A673 (cell line): ENCODE measurements at regions not wholly inside any gene's neighbourhood (a gene's known extent, or its start where the extent isn't known, plus 50 kb on each side); places are given as distances from the start of the nearest gene placed in this dataset.

Experiments
- BruUV-seq: library from RNA; stranded (reverse); fragments of 400-500 nt; replicated peaks from 2 replicates; lab custom pipeline; 2021; lab: Mats Ljungman, UMichigan
- CTCF ChIA-PET: fragments of 300-600 bp; sonication (Branson Sonifier 250); formaldehyde crosslinking; loops from one replicate; lab custom pipeline; 2022; ENCODE audit warnings: antibody characterized with exemption; lab: Charles Lee
- POLR2A ChIA-PET: fragments of 300-600 bp; sonication (Branson Sonifier 250); formaldehyde crosslinking; loops from one replicate; lab custom pipeline; 2022; ENCODE audit warnings: antibody characterized with exemption; ENCODE audit not compliant: low non-redundant PET; lab: Charles Lee
- DNase-seq: peaks from one replicate; pipeline ENCODE4 v3.0.0-alpha.2; 2015; ENCODE audit warnings: low spot score
- H3K27ac ChIP-seq: fragments of 200-600 bp; sonication (generic); 2 replicates; pipeline ENCODE4 v1.5.1; 2016; ENCODE audit warnings: mixed run types, low read depth, mild to moderate bottlenecking, mixed read lengths, antibody characterized with exemption, low read length; ENCODE audit not compliant: poor library complexity, severe bottlenecking
- H3K27me3 ChIP-seq: fragments of 200-600 bp; sonication (generic); replicated peaks from 2 replicates; pipeline ENCODE4 v1.6.1; 2017; ENCODE audit warnings: mixed run types, low read depth, mild to moderate bottlenecking, mixed read lengths, antibody characterized with exemption, low read length; ENCODE audit not compliant: insufficient read depth, poor library complexity
- H3K36me3 ChIP-seq: fragments of 200-600 bp; sonication (generic); 2 replicates; pipeline ENCODE4 v1.6.1; 2016; ENCODE audit warnings: mixed run types, mild to moderate bottlenecking, mixed read lengths, antibody characterized with exemption, low read length; ENCODE audit not compliant: insufficient read depth, poor library complexity, severe bottlenecking
- H3K4me1 ChIP-seq: fragments of 200-600 bp; sonication (generic); 2 replicates; pipeline ENCODE4 v1.6.1; 2017; ENCODE audit warnings: mixed run types, mild to moderate bottlenecking, mixed read lengths, antibody characterized with exemption, low read length; ENCODE audit not compliant: insufficient read depth, poor library complexity, severe bottlenecking
- H3K4me3 ChIP-seq: fragments of 200-600 bp; sonication (generic); 2 replicates; pipeline ENCODE4 v1.5.1; 2016; ENCODE audit warnings: low read depth, mixed run types, mild to moderate bottlenecking, mixed read lengths, low read length; ENCODE audit not compliant: poor library complexity, severe bottlenecking
- H3K9me3 ChIP-seq: fragments of 200-600 bp; sonication (generic); 2 replicates; pipeline ENCODE4 v1.6.1; 2016; ENCODE audit warnings: mixed run types, low read depth, mild to moderate bottlenecking, mixed read lengths, antibody characterized with exemption, low read length; ENCODE audit not compliant: poor library complexity, severe bottlenecking
- EZH2 ChIP-seq: fragments of 200-600 bp; sonication (generic); IDR thresholded peaks from 2 replicates; pipeline ENCODE4 v1.6.1; 2017; ENCODE audit warnings: borderline replicate concordance, low read depth, mild to moderate bottlenecking, mixed read lengths, antibody characterized with exemption, low read length; ENCODE audit not compliant: poor library complexity, severe bottlenecking
- intact Hi-C: fragments of 100-400 bp; cut with micrococcal nuclease; formaldehyde crosslinking; loops from one replicate; pipeline ENCODE4 v1.10.0; 2022; ENCODE audit not compliant: unreplicated experiment
- TF ChIP-seq, protein P1 (sequence below): fragments of 300-800, 200-600 bp; sonication (generic); conservative IDR thresholded peaks from 2 replicates; pipeline ENCODE4 v1.5.1; 2017; ENCODE audit warnings: low read depth, mild to moderate bottlenecking, antibody characterized with exemption, low read length, moderate library complexity, mixed read lengths

DNA sequence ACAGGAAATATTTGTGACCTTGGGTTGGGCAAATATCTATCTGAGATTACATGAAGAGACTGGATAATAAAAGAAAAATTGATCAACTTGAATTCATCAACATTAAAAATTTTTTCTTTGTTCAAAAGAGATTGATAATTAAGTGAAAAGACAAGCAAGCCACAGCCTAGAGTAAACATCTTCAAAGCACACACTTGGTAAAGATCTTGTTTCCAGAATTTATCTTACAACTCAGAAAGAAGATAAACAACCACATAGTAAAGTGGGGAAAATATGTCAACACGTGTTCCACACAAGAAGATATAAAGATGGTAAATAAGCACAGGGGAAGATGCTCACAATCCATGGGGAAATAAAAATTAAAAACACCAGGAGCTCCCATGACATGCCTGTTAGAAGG, 195.9 kb downstream of the SOX11 start:
- BruUV-seq = no TSS peak
- TF ChIP-seq, protein P1, sequence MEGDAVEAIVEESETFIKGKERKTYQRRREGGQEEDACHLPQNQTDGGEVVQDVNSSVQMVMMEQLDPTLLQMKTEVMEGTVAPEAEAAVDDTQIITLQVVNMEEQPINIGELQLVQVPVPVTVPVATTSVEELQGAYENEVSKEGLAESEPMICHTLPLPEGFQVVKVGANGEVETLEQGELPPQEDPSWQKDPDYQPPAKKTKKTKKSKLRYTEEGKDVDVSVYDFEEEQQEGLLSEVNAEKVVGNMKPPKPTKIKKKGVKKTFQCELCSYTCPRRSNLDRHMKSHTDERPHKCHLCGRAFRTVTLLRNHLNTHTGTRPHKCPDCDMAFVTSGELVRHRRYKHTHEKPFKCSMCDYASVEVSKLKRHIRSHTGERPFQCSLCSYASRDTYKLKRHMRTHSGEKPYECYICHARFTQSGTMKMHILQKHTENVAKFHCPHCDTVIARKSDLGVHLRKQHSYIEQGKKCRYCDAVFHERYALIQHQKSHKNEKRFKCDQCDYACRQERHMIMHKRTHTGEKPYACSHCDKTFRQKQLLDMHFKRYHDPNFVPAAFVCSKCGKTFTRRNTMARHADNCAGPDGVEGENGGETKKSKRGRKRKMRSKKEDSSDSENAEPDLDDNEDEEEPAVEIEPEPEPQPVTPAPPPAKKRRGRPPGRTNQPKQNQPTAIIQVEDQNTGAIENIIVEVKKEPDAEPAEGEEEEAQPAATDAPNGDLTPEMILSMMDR = no peak
- TF ChIP-seq EZH2 = no peak
- CTCF ChIA-PET = no interaction called here
- Histone ChIP-seq H3K9me3 (no peaks in the 10 kb centered on the region), H3K4me1 (no peaks in the 10 kb centered on the region), H3K4me3 (no peak overlapping the region), H3K27ac (no peak overlapping the region), H3K27me3 (no peaks in the 10 kb centered on the region), H3K36me3 (no peaks in the 10 kb centered on the region)
- DNase-seq = no peak
- intact Hi-C loops = no loop called here
- POLR2A ChIA-PET = no interaction called here

DNA sequence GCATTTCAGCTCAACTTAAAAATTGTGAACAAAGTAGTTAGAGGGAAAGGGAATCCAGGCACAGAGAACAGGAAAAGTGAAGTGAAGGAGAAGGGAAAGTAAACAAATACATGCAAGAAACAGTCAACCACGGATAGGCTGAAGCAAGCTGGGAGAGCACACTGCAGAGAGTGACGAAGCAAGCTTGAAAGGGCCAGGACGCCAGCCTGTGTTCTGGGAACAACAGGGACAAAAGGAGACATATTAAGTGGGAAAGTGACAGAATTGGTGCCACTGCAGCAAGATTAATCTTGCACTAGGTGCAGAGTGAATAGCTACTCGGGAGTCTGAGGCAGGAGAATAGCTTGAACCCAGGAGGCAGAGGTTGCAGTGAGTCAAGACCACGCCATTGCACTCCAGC, 197.3 kb downstream of the SOX11 start:
- DNase-seq = no peak
- no peaks in the 10 kb centered on the region for H3K27me3 ChIP-seq
- no peaks in the 10 kb centered on the region for H3K36me3 ChIP-seq
- ChIA-PET POLR2A (no interaction called here), CTCF (no interaction called here)
- BruUV-seq = no TSS peak
- TF ChIP-seq, protein P1 = no peak
- TF ChIP-seq EZH2 = no peak
- no peak overlapping the region for H3K4me3 ChIP-seq
- H3K9me3 ChIP-seq = no peaks in the 10 kb centered on the region
- no peaks in the 10 kb centered on the region for H3K4me1 ChIP-seq
- intact Hi-C loops = no loop called here
- H3K27ac ChIP-seq = no peak overlapping the region

DNA sequence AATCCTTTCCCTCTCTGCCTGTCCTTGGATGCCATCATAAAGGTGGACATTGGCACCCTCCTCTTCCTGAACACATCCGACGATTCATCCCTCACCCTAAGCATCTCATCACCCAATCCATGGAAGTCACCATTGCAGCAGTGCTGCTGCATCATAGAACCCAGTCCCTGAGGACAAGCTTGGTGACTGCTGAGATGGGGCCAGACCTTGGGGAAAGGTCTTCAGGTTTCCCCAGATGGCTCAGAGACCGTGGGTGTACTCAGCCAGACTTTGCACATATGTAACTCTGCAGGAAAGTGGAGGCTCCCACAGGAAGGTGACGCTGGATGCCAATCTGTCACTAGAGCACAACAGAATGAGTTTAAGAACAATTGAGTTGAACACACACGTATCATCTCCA, 202.2 kb downstream of the SOX11 start:
- DNase-seq = no peak
- Histone ChIP-seq H3K9me3 (no peaks in the 10 kb centered on the region), H3K36me3 (no peaks in the 10 kb centered on the region), H3K27me3 (no peaks in the 10 kb centered on the region), H3K4me3 (no peak overlapping the region), H3K4me1 (no peaks in the 10 kb centered on the region), H3K27ac (no peak overlapping the region)
- intact Hi-C loops = no loop called here
- ChIA-PET POLR2A (no interaction called here), CTCF (no interaction called here)
- no peak for TF ChIP-seq EZH2
- TF ChIP-seq, protein P1 = no peak
- BruUV-seq = no TSS peak
